Astrocyte of the spinal cord (primary cell): ENCODE measurements at regions not wholly inside any gene's neighbourhood (a gene's known extent, or its start where the extent isn't known, plus 50 kb on each side); places are given as distances from the start of the nearest gene placed in this dataset.
"Not testable (repeated sequence)": the region's sequence is repeated elsewhere in the genome, so short reads cannot be mapped to it uniquely, and the experiment has no call there.

ENCODE experiments used
- DNase-seq: peaks from one replicate; pipeline ENCODE4 v3.0.0; 2011; ENCODE audit warnings: low read depth, low spot score
- H3K4me3 ChIP-seq: 2 replicates; pipeline ENCODE4 v1.5.1; 2011; ENCODE audit warnings: low read depth, mild to moderate bottlenecking, low read length, moderate library complexity
- CTCF ChIP-seq: IDR thresholded peaks from 2 replicates; pipeline ENCODE4 v1.5.1; 2012; ENCODE audit warnings: low read depth, mild to moderate bottlenecking, low read length, inconsistent platforms
- in situ Hi-C: cut with HindIII; loops from 2 replicates; pipeline ENCODE4 v1.10.0; 2017; ENCODE audit warnings: low sequenced_read_pairs

- H3K4me3 ChIP-seq: no peak overlapping the region
- no peak for TF ChIP-seq CTCF
- DNase-seq: peak; percentile 10
- in situ Hi-C loops: no loop called here
Observed at GRCh38 chr3:103873897-103874545, 1439.2 kb downstream of the ZPLD1 start.

GRCh38 chr3:103881809-103882208 is 1447.0 kb downstream of the ZPLD1 start:
- in situ Hi-C loops, DNase-seq, H3K4me3 ChIP-seq: not testable (repeated sequence)

GRCh38 chr3:103889675-103890074 is 1454.9 kb downstream of the ZPLD1 start:
- no peak for DNase-seq
- TF ChIP-seq CTCF: no peak
- in situ Hi-C loops: no loop called here
- H3K4me3 ChIP-seq: no peak overlapping the region

- TF ChIP-seq CTCF: no peak
- no peak overlapping the region for H3K4me3 ChIP-seq
- DNase-seq: no peak
- in situ Hi-C loops: no loop called here
Observed at GRCh38 chr3:103894162-103894822, 1459.5 kb downstream of the ZPLD1 start.

- in situ Hi-C loops: no loop called here
- no peak overlapping the region for H3K4me3 ChIP-seq
- no peak for DNase-seq
- no peak for TF ChIP-seq CTCF
Observed at GRCh38 chr3:103899328-103899727, 1464.5 kb downstream of the ZPLD1 start.

GRCh38 chr3:103904991-103905390 is 1461.7 kb upstream of the ALCAM start:
- DNase-seq: no peak
- no peak overlapping the region for H3K4me3 ChIP-seq
- no peak for TF ChIP-seq CTCF
- in situ Hi-C loops: no loop called here

GRCh38 chr3:103906304-103906703 is 1460.4 kb upstream of the ALCAM start:
- DNase-seq: no peak
- TF ChIP-seq CTCF: no peak
- in situ Hi-C loops: no loop called here
- no peak overlapping the region for H3K4me3 ChIP-seq
